ENCODE measurements at regions not wholly inside any gene's neighbourhood (a gene's known extent, or its start where the extent isn't known, plus 50 kb on each side); places are given as distances from the start of the nearest gene placed in this dataset.
"Not testable (repeated sequence)": the region's sequence is repeated elsewhere in the genome, so short reads cannot be mapped to it uniquely, and the experiment has no call there.

DNA sequence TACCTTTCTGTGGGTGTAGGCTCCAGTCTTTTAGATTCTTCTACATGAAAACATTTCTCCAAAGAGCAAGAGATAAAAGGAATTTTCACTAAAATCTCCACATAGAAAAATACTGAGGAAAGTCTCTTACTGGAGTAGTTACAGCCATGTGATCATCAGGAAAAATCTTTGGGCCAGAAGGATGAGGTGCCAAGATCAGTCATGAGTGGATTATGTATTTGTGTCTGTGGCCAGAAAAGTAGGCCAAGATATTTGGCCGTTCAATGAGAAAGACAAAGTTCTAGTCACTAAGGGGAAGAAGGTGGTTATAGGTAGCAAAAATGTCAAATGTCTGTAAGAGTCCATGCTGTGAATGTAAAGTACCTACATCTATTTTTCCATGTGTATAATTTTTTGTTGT, 339.3 kb downstream of the NSUN3 start:
- Mint-ChIP-seq H3K36me3 (ENCODE audit: low read depth) (no peaks in the 10 kb centered on the region), H3K4me3 (no peak overlapping the region), H3K27ac (ENCODE audit: unreplicated experiment) (no peak overlapping the region), H3K9me3 (peaks cover 5% of the 10 kb centered on the region), H3K27me3 (ENCODE audit: low read depth) (no peaks in the 10 kb centered on the region), H3K4me1 (no peaks in the 10 kb centered on the region)
- no peak for DNase-seq (ENCODE audit: low read depth, low spot score)
- no peak for TF ChIP-seq CTCF (conservative IDR thresholded peaks at IDR 0.05)

DNA sequence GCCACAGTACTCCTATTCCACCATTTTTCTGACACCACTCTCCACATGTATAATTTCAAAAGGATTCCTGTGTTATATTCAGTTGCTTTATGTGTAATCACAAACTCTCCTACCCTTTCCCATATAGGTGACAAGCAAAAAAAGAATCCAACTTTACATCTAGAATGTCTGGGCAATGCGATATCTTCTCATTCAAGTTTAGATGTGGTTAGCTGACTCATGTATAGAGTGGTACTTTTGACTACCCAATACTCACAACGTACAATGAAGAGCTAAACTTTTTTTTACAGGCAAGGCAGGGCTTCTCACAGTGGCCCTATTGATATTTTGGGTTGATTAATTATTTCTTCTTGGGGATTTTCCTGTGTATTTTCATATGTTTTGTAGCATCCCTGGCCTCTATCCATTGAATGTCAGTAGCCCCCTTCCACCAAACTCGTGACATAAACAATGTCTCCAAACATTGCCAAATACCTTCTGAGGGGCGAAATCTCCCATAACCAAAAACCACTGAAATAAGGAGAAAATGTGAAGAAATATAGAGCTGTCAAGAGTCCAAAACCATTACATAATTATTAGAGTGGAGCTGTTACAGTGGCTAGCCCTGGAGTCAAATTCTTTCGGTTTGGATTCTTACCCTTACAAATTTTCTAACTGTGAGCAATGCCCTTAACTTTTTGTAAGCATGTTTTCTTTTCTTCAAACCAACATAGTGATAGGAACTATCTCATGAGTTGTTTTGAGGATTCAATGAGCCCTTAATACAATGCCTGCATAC, 342.6 kb downstream of the NSUN3 start:
- H3K36me3 Mint-ChIP-seq (ENCODE audit: low read depth), result no peaks in the 10 kb centered on the region
- DNase-seq (ENCODE audit: low read depth, low spot score), result no peak
- TF ChIP-seq CTCF (conservative IDR thresholded peaks at IDR 0.05), result no peak
- no peaks in the 10 kb centered on the region for H3K27me3 Mint-ChIP-seq (ENCODE audit: low read depth)
- no peak overlapping the region for H3K27ac Mint-ChIP-seq (ENCODE audit: unreplicated experiment)
- no peaks in the 10 kb centered on the region for H3K4me1 Mint-ChIP-seq
- peaks cover 5% of the 10 kb centered on the region for H3K9me3 Mint-ChIP-seq
- H3K4me3 Mint-ChIP-seq, result no peak overlapping the region

DNA sequence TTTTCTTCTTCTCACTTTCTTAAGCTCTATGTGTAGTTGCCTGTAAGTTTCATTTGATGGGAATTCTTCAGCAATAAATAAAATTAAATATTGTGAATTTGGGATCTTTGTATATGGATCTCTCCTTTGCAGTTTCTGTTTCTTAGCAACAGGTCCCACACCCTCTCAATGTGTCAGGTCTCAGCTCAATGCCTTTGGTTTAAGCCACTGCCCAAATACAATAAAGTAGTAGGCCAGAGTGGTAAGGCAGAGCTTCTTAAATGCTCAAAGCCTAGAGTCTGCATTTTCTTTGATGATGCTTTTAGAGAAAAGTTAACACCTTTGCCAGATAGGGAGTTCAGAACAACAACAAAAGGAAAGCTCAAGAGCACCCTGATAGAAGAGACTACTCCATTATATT, 343.7 kb downstream of the NSUN3 start:
- no peak for TF ChIP-seq CTCF (conservative IDR thresholded peaks at IDR 0.05)
- Mint-ChIP-seq H3K27ac (ENCODE audit: unreplicated experiment) (no peak overlapping the region), H3K9me3 (peaks cover 5% of the 10 kb centered on the region), H3K36me3 (ENCODE audit: low read depth) (no peaks in the 10 kb centered on the region), H3K27me3 (ENCODE audit: low read depth) (no peaks in the 10 kb centered on the region), H3K4me1 (no peaks in the 10 kb centered on the region), H3K4me3 (no peak overlapping the region)
- no peak for DNase-seq (ENCODE audit: low read depth, low spot score)

DNA sequence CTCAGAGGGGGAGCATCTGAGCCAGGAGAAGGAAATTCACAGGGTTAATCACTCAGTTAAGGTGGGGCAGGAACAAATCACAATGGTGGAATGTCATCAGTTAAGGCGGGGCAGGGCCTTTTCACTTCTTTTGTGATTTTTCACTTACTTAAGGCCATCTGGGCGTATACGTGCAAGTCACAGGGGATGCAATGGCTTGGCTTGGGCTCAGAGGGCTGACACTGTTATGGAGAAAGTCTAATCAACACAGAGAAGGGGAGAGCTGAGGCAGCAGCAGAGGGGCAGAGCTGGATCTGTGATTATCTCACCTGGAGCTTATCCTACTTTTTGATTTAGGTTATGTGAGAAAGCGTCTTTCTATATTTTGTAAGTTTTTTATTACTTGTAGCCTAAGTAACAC, 350.1 kb downstream of the NSUN3 start:
- not testable (repeated sequence) for H3K27me3 Mint-ChIP-seq (ENCODE audit: low read depth); H3K27ac Mint-ChIP-seq (ENCODE audit: unreplicated experiment); DNase-seq (ENCODE audit: low read depth, low spot score); H3K4me3 Mint-ChIP-seq; H3K4me1 Mint-ChIP-seq; H3K36me3 Mint-ChIP-seq (ENCODE audit: low read depth); H3K9me3 Mint-ChIP-seq

GRCh38 chr3:94413336-94414108, 350.7 kb downstream of the NSUN3 start:
- no peak for DNase-seq (ENCODE audit: low read depth, low spot score)
- Mint-ChIP-seq H3K27me3 (ENCODE audit: low read depth) (no peaks in the 10 kb centered on the region), H3K4me1 (peaks cover 4% of the 10 kb centered on the region), H3K4me3 (no peak overlapping the region), H3K9me3 (no peaks in the 10 kb centered on the region), H3K36me3 (ENCODE audit: low read depth) (no peaks in the 10 kb centered on the region), H3K27ac (ENCODE audit: unreplicated experiment) (no peak overlapping the region)
- no peak for TF ChIP-seq CTCF (conservative IDR thresholded peaks at IDR 0.05)

- TF ChIP-seq CTCF (conservative IDR thresholded peaks at IDR 0.05), result no peak
- H3K27me3 Mint-ChIP-seq (ENCODE audit: low read depth), result no peaks in the 10 kb centered on the region
- H3K36me3 Mint-ChIP-seq (ENCODE audit: low read depth), result no peaks in the 10 kb centered on the region
- H3K4me1 Mint-ChIP-seq, result peaks cover 4% of the 10 kb centered on the region
- no peak overlapping the region for H3K27ac Mint-ChIP-seq (ENCODE audit: unreplicated experiment)
- H3K4me3 Mint-ChIP-seq, result no peak overlapping the region
- DNase-seq (ENCODE audit: low read depth, low spot score), result no peak
- peaks cover 3% of the 10 kb centered on the region for H3K9me3 Mint-ChIP-seq
Measured at GRCh38 chr3:94414418-94414817, 351.6 kb downstream of the NSUN3 start.

Measured in neural crest cell (in vitro differentiated cells).